NCI-H748 treated with DMSO at 0.1 percent for 48 hours (cell line): ENCODE measurements at regions not wholly inside any gene's neighbourhood (a gene's known extent, or its start where the extent isn't known, plus 50 kb on each side); places are given as distances from the start of the nearest gene placed in this dataset.
"Not testable (repeated sequence)": the region's sequence is repeated elsewhere in the genome, so short reads cannot be mapped to it uniquely, and the experiment has no call there.

ENCODE experiments used
- DNase-seq: peaks from one replicate; lab custom pipeline; 2025; lab: John Stamatoyannopoulos, UW

- not testable (repeated sequence) for DNase-seq
Observed at GRCh38 chr12:131631889-131632651, 78.8 kb upstream of the SFSWAP start.

- not testable (repeated sequence) for DNase-seq
Observed at GRCh38 chr12:131632652-131633023, 78.3 kb upstream of the SFSWAP start.

- DNase-seq: not testable (repeated sequence)
Observed at GRCh38 chr12:131633610-131634009, 77.3 kb upstream of the SFSWAP start.

DNA sequence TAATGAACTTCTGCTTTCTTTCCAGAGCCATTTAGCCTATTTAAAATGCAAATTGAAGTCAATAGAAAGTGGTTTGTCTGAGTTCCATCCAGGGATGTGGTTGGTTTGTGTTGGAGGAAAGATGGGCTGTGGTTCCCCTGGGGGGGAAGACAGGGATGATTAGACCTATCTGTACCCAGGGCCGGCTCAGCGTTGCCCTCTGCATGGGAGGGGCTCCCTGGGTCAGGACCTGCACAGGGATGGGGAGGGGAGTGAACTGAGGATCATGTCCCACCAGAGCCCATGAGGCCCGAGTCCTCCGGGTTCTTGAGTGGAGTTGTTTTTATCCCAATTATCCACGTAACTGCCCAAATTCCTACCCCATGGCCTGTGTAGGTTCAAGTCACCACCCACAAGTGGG lies 76.9 kb upstream of the SFSWAP start:
- DNase-seq: no peak

DNA sequence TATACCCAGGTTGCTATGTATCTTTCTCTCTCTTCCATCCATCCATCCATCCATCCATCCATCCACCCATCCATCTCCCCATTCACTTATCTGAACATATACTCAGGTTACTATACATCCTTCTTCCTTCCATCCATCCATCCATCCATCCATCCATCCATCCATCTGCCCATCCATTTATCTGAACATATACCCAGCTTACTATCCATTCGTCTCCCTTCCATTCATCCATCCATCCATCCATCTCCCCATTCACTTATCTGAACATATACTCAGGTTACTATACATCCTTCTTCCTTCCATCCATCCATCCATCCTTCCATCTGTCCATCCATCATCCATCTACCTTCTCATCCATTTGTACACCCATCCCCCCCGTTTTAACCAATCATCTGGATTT lies 75.9 kb upstream of the SFSWAP start:
- DNase-seq: not testable (repeated sequence)

- DNase-seq: no peak
Observed at GRCh38 chr12:131635491-131636122, 75.3 kb upstream of the SFSWAP start.

DNA sequence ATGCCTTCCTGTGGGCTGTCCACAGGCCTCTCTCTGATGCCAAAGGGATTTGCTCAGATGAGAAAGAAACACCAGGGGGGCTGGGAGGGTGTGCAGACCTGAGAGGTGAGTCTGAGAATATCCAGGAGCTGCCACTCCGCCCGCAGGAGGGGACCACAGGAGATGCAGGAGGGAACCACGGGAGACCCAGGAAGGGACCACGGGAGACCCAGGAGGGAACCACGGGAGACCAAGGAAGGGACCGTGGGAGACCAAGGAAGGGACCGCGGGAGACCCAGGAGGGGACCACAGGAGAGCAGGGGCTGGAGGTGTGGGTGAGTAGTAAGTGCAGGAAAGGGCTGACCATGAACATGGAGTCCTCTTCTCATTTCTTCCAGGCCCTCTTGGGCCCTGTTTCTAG lies 74.6 kb upstream of the SFSWAP start:
- no peak for DNase-seq

GRCh38 chr12:131636940-131637750 lies 73.7 kb upstream of the SFSWAP start:
- no peak for DNase-seq

- DNase-seq: no peak
Observed at GRCh38 chr12:131637986-131638385, 72.9 kb upstream of the SFSWAP start.

DNA sequence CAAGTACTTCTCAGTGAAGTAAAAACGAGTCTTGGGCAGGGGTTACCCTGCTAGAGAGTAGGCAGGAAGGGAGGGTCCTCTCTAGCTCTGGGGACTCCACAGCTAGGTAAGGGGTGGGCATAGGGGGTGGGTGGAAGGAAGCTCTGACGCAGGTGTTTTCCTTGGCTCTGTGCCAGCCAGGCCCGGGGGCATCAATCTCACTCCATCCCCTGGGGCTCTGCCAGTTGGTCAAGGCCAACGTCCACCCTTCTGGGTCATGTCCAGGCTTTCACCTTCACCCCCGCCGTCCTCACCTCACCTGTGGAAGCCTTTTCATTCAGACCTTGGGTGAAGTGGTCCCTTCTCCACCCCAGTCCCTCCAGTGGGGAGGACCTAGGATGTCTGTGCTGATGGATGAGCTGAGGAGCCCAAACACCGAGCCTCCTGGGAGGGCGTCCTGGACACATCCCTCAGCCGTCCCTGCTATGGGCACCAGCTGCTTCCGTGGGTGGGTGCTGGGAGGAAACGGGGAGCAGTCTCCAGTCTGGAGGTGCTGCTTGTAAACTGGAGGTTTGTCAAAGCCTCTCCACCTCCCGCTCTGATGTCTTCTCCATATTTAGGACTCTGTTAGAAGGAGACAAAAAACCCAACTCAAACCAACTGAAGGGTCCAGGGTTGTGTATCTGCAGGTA lies 71.5 kb upstream of the SFSWAP start:
- DNase-seq: no peak

GRCh38 chr12:131640525-131640924 lies 70.4 kb upstream of the SFSWAP start:
- no peak for DNase-seq

DNA sequence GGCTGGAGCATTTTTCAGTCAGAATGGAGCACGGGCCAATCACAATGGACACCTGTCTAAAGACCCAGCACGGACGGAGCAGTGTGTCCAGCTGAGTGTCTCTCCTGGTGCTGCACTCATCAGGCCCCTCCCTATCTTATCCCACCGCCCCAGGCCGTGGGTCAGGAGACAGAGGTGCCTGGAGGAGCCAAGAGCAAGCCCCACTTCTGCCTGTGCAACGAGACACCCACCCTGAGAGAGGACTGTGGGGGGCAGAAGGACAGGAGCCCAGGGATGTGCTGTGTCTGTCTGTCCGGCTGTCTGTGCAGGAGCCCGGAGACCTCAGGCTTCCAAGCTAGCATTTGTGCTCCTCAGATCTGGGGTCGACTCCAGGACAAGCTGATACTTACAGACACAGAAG lies 69.6 kb upstream of the SFSWAP start:
- no peak for DNase-seq

DNA sequence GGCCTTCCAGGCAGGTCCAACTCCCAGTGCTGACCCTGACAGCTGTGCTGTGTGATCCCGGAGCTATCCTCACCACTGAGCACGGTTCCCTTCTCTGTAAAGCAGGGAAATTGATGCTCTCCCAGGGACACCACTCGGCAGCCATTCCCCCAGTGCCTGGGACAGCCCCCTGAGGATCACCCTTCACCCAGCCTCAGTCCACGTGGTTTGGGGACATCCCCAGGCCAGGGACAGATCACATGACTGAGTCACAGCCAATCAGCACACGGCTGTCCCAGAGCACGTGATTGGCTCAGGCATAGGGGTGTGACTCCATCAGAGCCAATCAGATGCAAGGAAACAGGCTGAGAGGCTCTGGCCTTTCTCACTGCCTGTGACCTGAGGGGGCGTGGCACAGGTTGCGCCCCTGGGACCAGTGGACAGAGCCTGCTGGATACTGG lies 68.8 kb upstream of the SFSWAP start:
- DNase-seq: no peak

GRCh38 chr12:131642771-131643170 lies 68.1 kb upstream of the SFSWAP start:
- no peak for DNase-seq

DNA sequence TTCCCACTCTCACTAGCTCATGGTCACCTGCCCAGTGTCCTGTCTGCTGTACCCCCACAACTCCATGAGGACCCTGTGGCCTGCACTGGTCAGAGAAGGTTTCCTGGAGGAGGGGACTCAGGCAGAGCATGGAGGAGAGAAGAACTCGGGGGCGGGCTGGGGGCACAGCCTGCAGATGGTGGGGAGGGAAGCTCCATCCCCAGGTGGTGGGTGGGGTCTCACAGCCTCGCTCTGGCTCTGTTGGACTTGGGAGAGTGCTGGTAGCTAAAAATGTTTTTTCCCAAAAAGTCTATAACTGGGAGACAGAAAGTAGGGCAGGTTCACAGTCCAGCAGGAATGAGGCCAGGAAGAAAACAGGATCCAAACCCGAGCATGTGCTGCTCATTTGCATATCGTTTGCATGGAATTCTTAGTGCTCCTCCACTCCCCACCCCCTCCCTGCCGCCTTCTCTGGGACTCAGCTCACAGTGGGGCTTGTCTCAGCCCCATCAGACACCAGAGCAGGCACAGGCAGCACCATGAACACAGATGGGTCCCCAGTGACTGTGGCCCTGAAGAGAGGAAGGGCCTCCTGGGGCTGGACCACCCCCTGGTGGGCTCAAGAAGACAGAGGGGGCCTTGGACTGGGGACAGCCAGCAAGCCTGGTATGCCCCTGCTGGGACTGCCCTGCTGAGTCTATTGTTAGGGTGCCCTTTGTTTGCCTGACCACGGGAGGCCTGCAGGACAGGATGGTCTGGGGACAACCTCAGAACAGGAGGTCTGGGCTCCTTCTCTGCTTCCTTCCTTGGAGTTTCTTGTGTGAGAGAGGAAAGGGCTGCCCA lies 67.0 kb upstream of the SFSWAP start:
- no peak for DNase-seq

DNA sequence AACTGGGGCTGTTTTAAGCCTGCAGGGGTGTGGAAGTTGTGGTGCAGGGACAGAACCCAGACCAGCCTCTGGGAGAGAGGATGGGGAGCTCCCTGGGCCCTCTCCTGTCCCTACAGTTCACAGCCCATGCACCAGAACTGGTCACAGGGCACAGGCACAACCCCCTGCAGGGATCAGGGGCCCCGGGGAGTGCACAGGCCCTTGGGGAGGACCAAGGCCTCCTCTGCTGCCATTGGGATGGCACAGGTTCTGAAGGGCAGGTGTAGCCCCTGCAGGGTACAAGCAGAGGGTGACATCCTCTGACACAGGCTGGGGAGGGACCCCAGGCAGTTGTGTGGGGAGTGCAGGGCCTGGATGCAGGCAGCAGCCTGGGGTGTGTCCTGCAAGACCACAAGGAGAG lies 66.4 kb upstream of the SFSWAP start:
- DNase-seq: no peak

DNA sequence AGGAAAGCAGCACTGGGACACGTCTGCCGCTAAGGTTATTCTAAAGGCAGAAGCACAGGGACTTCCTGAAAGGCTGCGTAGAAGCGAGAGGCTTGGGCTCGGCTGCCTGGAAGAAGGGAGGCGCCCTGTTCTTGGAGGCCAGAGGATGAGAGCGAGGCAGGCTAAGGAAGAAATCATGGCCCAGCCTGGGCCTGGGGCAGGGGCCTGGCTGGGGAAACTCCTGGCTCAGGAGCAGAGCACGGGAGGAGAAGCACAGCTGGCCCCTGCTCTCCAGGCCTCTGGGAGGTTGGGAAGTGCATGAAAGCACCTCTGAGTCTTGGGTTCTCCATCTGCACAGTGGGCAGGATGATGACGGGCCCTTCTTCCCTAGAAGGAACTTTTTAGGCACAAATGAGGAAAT lies 66.0 kb upstream of the SFSWAP start:
- not testable (repeated sequence) for DNase-seq

DNA sequence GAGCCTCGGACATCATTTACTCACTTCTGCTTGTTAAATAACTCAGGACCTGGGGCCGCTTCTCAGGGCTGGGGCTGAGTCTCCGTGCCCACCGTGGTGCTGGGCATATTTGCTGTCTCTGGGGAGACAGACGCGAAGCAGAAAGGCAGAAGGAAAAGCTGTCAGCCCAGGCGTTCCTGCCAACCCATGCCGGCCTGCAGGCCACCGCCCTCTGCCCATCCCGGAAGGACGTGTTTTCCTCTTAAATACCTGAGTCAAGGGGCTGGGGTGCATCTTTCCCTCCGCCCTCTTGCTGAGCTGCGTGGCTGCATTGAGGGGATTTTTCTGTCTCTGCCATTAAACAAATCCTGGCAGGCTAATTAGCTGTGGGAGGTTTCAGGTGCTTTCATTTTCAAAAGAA lies 65.3 kb upstream of the SFSWAP start:
- DNase-seq: not testable (repeated sequence)

- DNase-seq: not testable (repeated sequence)
Observed at GRCh38 chr12:131646444-131646843, 64.4 kb upstream of the SFSWAP start.

DNA sequence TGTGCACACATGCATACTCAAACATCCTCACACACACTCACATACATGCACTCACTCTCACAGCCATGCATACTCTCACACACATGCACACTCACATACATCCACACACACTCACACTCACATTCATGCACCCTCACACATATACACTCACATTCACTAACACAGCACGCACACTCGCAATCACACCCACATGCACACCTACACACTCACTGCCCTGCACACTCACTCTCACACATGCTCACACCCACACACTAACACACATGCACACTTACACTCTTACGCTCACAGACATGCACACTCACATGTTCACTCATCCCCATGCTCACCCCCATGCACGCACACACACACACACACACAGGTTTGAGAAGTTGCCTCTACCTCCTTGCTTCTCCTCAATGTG lies 63.2 kb upstream of the SFSWAP start:
- DNase-seq: no peak

DNA sequence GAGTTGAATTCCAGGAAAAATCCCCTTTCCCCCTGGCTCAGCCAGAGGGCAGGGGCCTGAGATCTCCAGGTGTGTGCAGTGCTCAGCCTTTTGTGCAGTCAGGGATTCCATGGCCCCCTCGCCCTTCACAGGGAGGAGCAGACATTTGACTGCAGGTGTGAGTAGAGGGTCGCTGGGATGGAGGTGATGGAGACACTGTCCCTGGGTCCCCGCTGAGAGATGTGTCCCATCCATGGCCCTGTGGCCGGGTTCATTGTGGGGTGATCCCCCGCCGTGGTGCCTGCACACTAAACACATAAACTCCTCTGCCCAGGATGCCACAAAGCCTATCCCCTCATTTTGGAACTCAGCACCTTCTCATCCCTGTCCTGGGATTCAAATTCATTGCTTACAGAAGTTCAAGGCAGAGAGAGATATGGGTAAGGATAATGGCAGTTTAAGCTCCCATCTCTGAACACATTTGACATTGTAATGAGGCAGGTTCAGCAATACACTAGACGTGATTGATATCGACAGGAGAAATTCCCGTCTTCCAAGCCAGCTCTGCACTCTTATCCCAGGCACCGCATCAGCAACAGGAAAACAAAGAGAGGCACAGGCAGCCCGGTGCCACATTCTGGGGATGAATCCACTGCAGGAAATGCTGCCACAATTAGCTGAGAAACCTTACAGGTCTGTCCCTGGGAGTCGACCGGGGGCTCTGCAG lies 55.3 kb upstream of the SFSWAP start:
- DNase-seq: not testable (repeated sequence)
